HCT116 (cell line): ENCODE measurements at regions not wholly inside any gene's neighbourhood (a gene's known extent, or its start where the extent isn't known, plus 50 kb on each side); places are given as distances from the start of the nearest gene placed in this dataset.

ENCODE experiments used
- ATAC-seq: fragments of 200-7000 bp; cut with Tn5 transposase; 2 replicates; pipeline ENCODE4 v1.9.1; 2020; ENCODE audit warnings: mild to moderate bottlenecking, moderate library complexity
- BruUV-seq: library from RNA; stranded (reverse); fragments of 400-500 nt; replicated peaks from 2 replicates; lab custom pipeline; 2021; lab: Mats Ljungman, UMichigan
- CTCF ChIA-PET: fragments of 300-600 bp; sonication (Branson Sonifier 250); formaldehyde crosslinking; loops from one replicate; lab custom pipeline; 2021; ENCODE audit warnings: antibody characterized with exemption; lab: Charles Lee
- POLR2A ChIA-PET: fragments of 300-600, 350-600 bp; sonication (Branson Sonifier 250); formaldehyde crosslinking; loops from one replicate; lab custom pipeline; 2021; ENCODE audit warnings: antibody characterized with exemption; lab: Charles Lee
- RAD21 ChIA-PET, 2 experiments: fragments of 300-600 bp; sonication (Branson Sonifier 250); formaldehyde crosslinking; loops; one replicate each; lab custom pipeline; 2023; ENCODE audit warnings: low total read pairs in 2 of 2; ENCODE audit not compliant: uncharacterized antibody in 2 of 2, unreplicated experiment in 2 of 2, low non-redundant PET in 1 of 2; lab: Charles Lee
- DNase-seq: peaks from one replicate; pipeline ENCODE4 v3.0.0-alpha.2; 2010; ENCODE audit warnings: low read depth, low spot score
- H2AFZ ChIP-seq: fragments of 200-600 bp; shearing (Covaris generic), sonication (generic); 2 replicates; pipeline ENCODE4 v1.6.1; 2017; ENCODE audit warnings: low read depth, mixed run types, mixed read lengths, antibody characterized with exemption, low read length; ENCODE audit not compliant: poor library complexity, severe bottlenecking
- H3K27ac ChIP-seq: 2 replicates; pipeline ENCODE4 v1.5.1; 2012; ENCODE audit warnings: low read depth, low read length
- H3K27me3 ChIP-seq: fragments of 200-600 bp; sonication (generic); 2 replicates; pipeline ENCODE4 v1.6.1; 2016; ENCODE audit warnings: mixed run types, low read length, mixed read lengths; ENCODE audit not compliant: insufficient read depth
- H3K36me3 ChIP-seq, 2 experiments: fragments of 200-500 bp in 1 of 2; fragments of 200-600 bp in 1 of 2; sonication (Bioruptor generic) in 1 of 2; sonication (generic) in 1 of 2; 2 replicates each; pipeline versions ENCODE4 v1.5.1 to v1.6.1; 2014 to 2016; ENCODE audit warnings: low read length in 2 of 2, inconsistent platforms in 1 of 2, mixed read lengths in 1 of 2, mixed run types in 1 of 2; ENCODE audit not compliant: insufficient read depth in 2 of 2, control insufficient read depth in 1 of 2
- H3K4me1 ChIP-seq, 2 experiments: fragments of 200-600 bp in 1 of 2; sonication (generic) in 1 of 2; 2 replicates each; pipeline versions ENCODE4 v1.5.1 to v1.6.1; 2012 to 2017; ENCODE audit warnings: low read length in 2 of 2, inconsistent platforms in 1 of 2, mild to moderate bottlenecking in 1 of 2, mixed read lengths in 1 of 2, mixed run types in 1 of 2, moderate library complexity in 1 of 2; ENCODE audit not compliant: insufficient read depth in 2 of 2, control insufficient read depth in 1 of 2
- H3K4me2 ChIP-seq: fragments of 200-600 bp; sonication (generic); 2 replicates; pipeline ENCODE4 v1.6.1; 2017; ENCODE audit warnings: mixed run types, low read length, mixed read lengths
- H3K4me3 ChIP-seq, 2 experiments: fragments of 200-600 bp in 1 of 2; sonication (generic) in 1 of 2; replicated peaks in 1 of 2; 2 replicates each; pipeline ENCODE4 v1.5.1; 2011 to 2016; ENCODE audit warnings: low read length in 2 of 2, control low read depth in 1 of 2, low read depth in 1 of 2, mild to moderate bottlenecking in 1 of 2, mixed read lengths in 1 of 2, mixed run types in 1 of 2
- H3K79me2 ChIP-seq: fragments of 200-600 bp; sonication (generic); 2 replicates; pipeline ENCODE4 v1.6.1; 2017; ENCODE audit warnings: mild to moderate bottlenecking, mixed run types, low read length, moderate library complexity, mixed read lengths; ENCODE audit not compliant: insufficient read depth
- H3K9ac ChIP-seq: fragments of 200-600 bp; sonication (generic); 2 replicates; pipeline ENCODE4 v1.6.1; 2016; ENCODE audit warnings: low read length, mixed read lengths
- H3K9me2 ChIP-seq: fragments of 200-600 bp; sonication (generic), shearing (Covaris generic); 2 replicates; pipeline ENCODE4 v1.6.1; 2017; ENCODE audit warnings: mixed run types, mild to moderate bottlenecking, moderate library complexity; ENCODE audit not compliant: insufficient read depth
- H3K9me3 ChIP-seq, 2 experiments: fragments of 200-500 bp in 1 of 2; fragments of 200-600 bp in 1 of 2; sonication (Bioruptor generic) in 1 of 2; sonication (generic) in 1 of 2; 2 replicates each; pipeline ENCODE4 v1.6.1; 2014 to 2017; ENCODE audit warnings: low read length in 2 of 2, mixed read lengths in 2 of 2, inconsistent platforms in 1 of 2, low read depth in 1 of 2, mild to moderate bottlenecking in 1 of 2, mixed run types in 1 of 2, moderate library complexity in 1 of 2; ENCODE audit not compliant: control insufficient read depth in 1 of 2, insufficient read depth in 1 of 2
- H4K20me1 ChIP-seq: fragments of 200-600 bp; sonication (generic), shearing (Covaris generic); 2 replicates; pipeline ENCODE4 v1.6.1; 2017; ENCODE audit warnings: mixed run types, mild to moderate bottlenecking, moderate library complexity; ENCODE audit not compliant: insufficient read depth
- CEBPB ChIP-seq: IDR thresholded peaks from 2 replicates; pipeline ENCODE4 v1.6.1; 2012; ENCODE audit warnings: low read depth
- CTCF ChIP-seq, 3 experiments: fragments of 200-600 bp in 1 of 3; sonication (generic) in 1 of 3; IDR thresholded peaks in 2 of 3; conservative IDR thresholded peaks in 1 of 3; 2 replicates each; pipeline ENCODE4 v1.5.1; 2012 to 2017; ENCODE audit warnings: low read depth in 2 of 3, low read length in 2 of 3, antibody characterized with exemption in 1 of 3, borderline replicate concordance in 1 of 3, control low read depth in 1 of 3, mild to moderate bottlenecking in 1 of 3, mixed read lengths in 1 of 3, mixed run types in 1 of 3, moderate library complexity in 1 of 3; ENCODE audit not compliant: insufficient read depth in 1 of 3
- EGR1 ChIP-seq: IDR thresholded peaks from 2 replicates; pipeline ENCODE4 v1.6.1; 2012; ENCODE audit warnings: low read depth
- ELF1 ChIP-seq: IDR thresholded peaks from 2 replicates; pipeline ENCODE4 v1.6.1; 2012; ENCODE audit warnings: low read depth, borderline replicate concordance
- EZH2 ChIP-seq: fragments of 200-600 bp; sonication (generic); IDR thresholded peaks from 2 replicates; pipeline ENCODE4 v1.6.1; 2017; ENCODE audit warnings: antibody characterized with exemption, mixed run types
- EZH2phosphoT487 ChIP-seq: fragments of 200-600 bp; IDR thresholded peaks from 2 replicates; pipeline ENCODE4 v1.6.1; 2018; ENCODE audit warnings: antibody characterized with exemption, borderline replicate concordance
- FOSL1 ChIP-seq: IDR thresholded peaks from 2 replicates; pipeline ENCODE4 v1.6.1; 2012; ENCODE audit warnings: low read depth
- POLR2A ChIP-seq: IDR thresholded peaks from 2 replicates; pipeline ENCODE4 v1.7.0; 2011; ENCODE audit warnings: borderline replicate concordance; ENCODE audit not compliant: insufficient read depth, insufficient read length; ENCODE audit errors: extremely low read depth
- SRF ChIP-seq: IDR thresholded peaks from 2 replicates; pipeline ENCODE4 v1.6.1; 2012; ENCODE audit warnings: low read depth
- TCF7L2 ChIP-seq: IDR thresholded peaks from 2 replicates; pipeline ENCODE4 v1.7.0; 2011; ENCODE audit warnings: borderline replicate concordance, inconsistent platforms; ENCODE audit not compliant: insufficient read depth, insufficient read length; ENCODE audit errors: extremely low read depth
- intact Hi-C: fragments of 100-400 bp; cut with micrococcal nuclease; formaldehyde crosslinking; loops from 2 replicates; pipeline ENCODE4 v1.10.0; 2022
- TF ChIP-seq, protein P1 (sequence below): IDR thresholded peaks from 2 replicates; pipeline ENCODE4 v1.6.1; 2012

GRCh38 chr4:64156253-64156652 is 253.0 kb downstream of the TECRL start:
- H3K4me3 ChIP-seq, result no peak overlapping the region
- no peak overlapping the region for H3K9ac ChIP-seq
- H3K27me3 ChIP-seq, result no peaks in the 10 kb centered on the region
- ChIA-PET RAD21 (no interaction called here), CTCF (no interaction called here), POLR2A (no interaction called here)
- DNase-seq, result no peak
- no peaks in the 10 kb centered on the region for H4K20me1 ChIP-seq
- no peak for TF ChIP-seq EGR1
- no peak for TF ChIP-seq CEBPB
- TF ChIP-seq FOSL1, result no peak
- no peak for TF ChIP-seq POLR2A
- no peak for TF ChIP-seq CTCF (IDR thresholded peaks at IDR 0.05 in 2 of 3, conservative IDR thresholded peaks at IDR 0.05 in 1 of 3; ENCODE audit: borderline replicate concordance in 1 of 3, insufficient read depth in 1 of 3, low read depth in 2 of 3, low read length in 2 of 3)
- TF ChIP-seq, protein P1, sequence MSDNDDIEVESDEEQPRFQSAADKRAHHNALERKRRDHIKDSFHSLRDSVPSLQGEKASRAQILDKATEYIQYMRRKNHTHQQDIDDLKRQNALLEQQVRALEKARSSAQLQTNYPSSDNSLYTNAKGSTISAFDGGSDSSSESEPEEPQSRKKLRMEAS, result no peak
- no peak for TF ChIP-seq EZH2
- no peak for TF ChIP-seq EZH2phosphoT487
- no peak for TF ChIP-seq TCF7L2
- no peak for TF ChIP-seq SRF
- no peak for TF ChIP-seq ELF1
- peaks cover 9 to 10% of the 10 kb centered on the region in 2 experiments; a peak in 2 of 4 replicates for H3K9me3 ChIP-seq
- no peak overlapping the region for H3K4me2 ChIP-seq
- H2AFZ ChIP-seq, result no peak overlapping the region
- no TSS peak for BruUV-seq
- H3K36me3 ChIP-seq, result no peaks in the 10 kb centered on the region
- H3K79me2 ChIP-seq, result no peaks in the 10 kb centered on the region
- intact Hi-C loops, result no loop called here
- no peaks in the 10 kb centered on the region for H3K9me2 ChIP-seq
- no peaks in the 10 kb centered on the region for H3K4me1 ChIP-seq
- no peak for ATAC-seq
- H3K27ac ChIP-seq, result no peak overlapping the region
